ENCODE measurements at regions not wholly inside any gene's neighbourhood (a gene's known extent, or its start where the extent isn't known, plus 50 kb on each side); places are given as distances from the start of the nearest gene placed in this dataset.

DNA sequence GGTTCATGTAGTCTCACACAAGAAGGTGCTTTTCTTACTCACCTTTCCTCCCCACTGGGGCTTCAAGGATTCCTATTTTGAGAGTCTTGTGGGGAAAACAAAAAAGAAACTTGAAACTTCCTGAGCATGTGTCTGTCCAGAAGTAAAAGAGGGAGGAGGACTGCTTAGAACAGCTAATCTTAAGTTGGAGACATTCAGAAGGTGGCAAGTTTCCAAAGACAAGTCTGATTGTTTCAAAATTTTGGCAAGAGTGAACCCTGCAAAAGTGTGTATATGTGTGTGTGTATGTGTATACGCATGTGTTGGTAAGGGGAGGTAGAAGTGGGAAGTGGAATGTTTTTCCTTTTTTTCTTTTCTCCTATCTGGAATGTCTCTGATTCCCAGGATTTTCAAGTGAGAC is 189.0 kb upstream of the FRMPD4 start:
- H3K27ac ChIP-seq = no peak overlapping the region
- DNase-seq (ENCODE audit: low read depth, low spot score) = no peak

GRCh38 chrX:11952176-11952720 is 186.0 kb upstream of the FRMPD4 start:
- DNase-seq (ENCODE audit: low read depth, low spot score) = no peak
- H3K27ac ChIP-seq = no peak overlapping the region

DNA sequence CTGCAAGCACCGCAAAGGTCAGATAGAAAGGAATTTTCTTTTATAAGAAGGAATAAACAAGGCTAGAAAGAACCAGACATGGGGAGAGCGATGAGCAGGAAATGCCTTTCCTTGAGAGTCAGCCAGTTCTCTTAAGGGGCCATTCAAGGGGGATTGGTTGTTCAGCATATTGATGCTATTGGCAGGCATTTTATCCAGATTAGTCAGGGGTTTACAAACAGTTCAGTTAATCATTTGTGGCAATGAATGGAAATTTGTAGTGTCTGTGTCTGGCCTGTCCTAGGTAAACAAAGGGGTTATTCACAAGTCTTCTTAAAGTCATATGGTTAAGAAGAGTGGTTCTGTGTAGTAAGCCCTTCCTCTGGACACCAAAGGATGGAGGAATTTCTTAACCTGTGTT is 184.7 kb upstream of the FRMPD4 start:
- H3K27ac ChIP-seq = peak overlapping the region; percentile 61
- DNase-seq (ENCODE audit: low read depth, low spot score) = peak; percentile 51

DNA sequence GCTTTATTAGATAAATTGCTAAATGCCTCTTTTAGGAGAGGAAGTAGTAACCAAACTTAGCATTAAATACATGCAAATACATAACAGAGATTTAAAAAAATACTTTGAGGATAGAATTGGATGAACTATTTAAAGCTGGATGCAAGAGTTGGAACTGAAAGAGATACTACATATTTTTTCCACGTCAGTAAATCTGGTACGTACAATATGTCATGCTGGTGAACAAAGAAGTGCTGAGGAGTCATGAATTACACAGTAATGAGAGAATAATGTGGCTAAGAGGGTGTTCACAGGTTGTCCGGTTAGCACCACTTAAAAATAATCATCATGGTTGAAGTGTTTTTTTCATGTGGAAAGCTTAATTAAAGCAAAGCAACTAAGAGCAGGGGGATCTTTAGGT is 184.1 kb upstream of the FRMPD4 start:
- DNase-seq (ENCODE audit: low read depth, low spot score) = no peak

GRCh38 chrX:11960031-11960430 is 178.2 kb upstream of the FRMPD4 start:
- no peak for DNase-seq (ENCODE audit: low read depth, low spot score)
- no peak overlapping the region for H3K27ac ChIP-seq

More for the DNA sequence above, 184.1 kb upstream of the FRMPD4 start:
- H3K27ac ChIP-seq = peak overlapping the region; percentile 61

GRCh38 chrX:11965436-11965835 is 172.8 kb upstream of the FRMPD4 start:
- DNase-seq (ENCODE audit: low read depth, low spot score) = no peak
- no peak overlapping the region for H3K27ac ChIP-seq

- DNase-seq (ENCODE audit: low read depth, low spot score) = peak; percentile 54
Observed at GRCh38 chrX:11967986-11968869, 170.0 kb upstream of the FRMPD4 start.

GRCh38 chrX:11968991-11969390 is 169.3 kb upstream of the FRMPD4 start:
- no peak for DNase-seq (ENCODE audit: low read depth, low spot score)
- peak overlapping the region; percentile 74 for H3K27ac ChIP-seq

More at GRCh38 chrX:11967986-11968869, 170.0 kb upstream of the FRMPD4 start:
- H3K27ac ChIP-seq = peak overlapping the region; percentile 74

DNA sequence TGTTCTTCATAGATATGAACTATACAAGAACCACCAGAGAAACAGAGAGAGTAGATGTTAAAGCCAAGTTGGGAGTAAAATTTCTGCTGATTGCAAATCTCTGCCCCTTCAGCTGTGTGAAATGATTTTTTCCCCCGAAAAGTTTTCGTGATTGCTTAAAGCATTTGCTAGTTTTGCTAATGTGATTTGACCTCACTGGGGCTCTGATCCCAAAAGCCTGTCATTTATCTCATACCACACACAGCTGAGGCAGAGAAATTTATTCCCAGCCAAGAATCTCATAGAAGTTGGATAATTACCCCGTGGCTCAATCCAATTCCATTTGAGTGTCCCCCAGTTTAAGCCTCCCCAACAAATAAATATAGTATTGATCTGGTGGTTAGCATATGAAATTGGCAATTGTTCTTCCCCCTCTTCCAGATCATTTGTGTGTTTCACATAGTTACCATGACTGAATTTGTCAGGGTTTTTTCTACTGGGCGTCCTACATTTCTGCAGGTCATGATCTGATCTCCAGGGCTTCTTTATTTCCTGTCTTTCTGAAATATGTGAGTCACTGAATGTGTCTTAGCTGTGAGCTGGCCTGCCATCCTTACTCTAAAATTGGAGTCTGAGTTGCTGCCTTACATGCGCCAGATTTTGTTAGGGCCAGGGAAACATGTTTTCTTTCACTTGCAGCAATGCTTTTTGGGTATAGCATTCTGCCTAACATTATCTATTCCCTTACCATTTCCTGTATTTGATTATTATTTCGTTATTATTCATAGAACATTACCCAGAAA is 167.5 kb upstream of the FRMPD4 start:
- DNase-seq (ENCODE audit: low read depth, low spot score) = no peak

GRCh38 chrX:11976663-11977062 is 161.6 kb upstream of the FRMPD4 start:
- H3K27ac ChIP-seq = no peak overlapping the region
- no peak for DNase-seq (ENCODE audit: low read depth, low spot score)

More for the DNA sequence above, 167.5 kb upstream of the FRMPD4 start:
- no peak overlapping the region for H3K27ac ChIP-seq

DNA sequence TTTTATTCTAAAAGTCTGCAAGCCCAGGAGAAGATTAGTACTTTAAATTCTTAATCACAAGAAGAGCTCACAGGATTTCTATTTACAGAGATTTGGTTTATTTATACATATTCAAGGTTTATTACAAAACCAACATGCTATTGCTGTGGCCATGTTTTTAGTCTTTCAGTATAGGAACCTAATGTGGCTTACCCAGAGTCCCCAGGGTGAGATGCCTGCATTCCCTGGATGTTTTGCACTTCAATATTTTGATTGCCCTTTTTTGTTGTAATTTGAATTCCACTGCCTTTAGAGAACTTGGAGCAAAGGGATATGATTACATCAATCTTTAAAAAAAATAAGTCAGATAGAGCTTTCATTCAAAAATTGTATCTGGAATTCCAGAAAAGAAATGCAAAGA is 146.0 kb upstream of the FRMPD4 start:
- no peak for DNase-seq (ENCODE audit: low read depth, low spot score)
- H3K27ac ChIP-seq = no peak overlapping the region

DNA sequence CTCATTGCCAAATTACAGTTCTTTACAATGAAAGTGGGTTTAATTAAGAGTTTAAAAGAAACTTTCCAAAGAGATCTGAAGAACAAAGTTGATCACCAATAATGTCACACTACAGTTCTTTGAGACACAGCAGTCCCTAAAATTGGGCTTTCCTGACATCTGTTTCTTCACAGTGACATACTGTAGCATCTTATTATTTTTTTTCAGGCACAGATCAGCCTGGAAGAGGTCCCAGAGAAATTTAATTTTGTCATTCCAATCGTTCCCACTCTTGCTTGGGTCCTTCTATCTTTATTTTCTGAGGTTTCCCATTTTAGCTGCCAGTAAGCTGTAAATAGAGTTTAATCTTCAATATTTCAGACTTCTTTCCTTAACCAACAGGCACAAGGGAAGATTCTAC is 143.1 kb upstream of the FRMPD4 start:
- no peak overlapping the region for H3K27ac ChIP-seq
- DNase-seq (ENCODE audit: low read depth, low spot score) = no peak

- no peak for DNase-seq (ENCODE audit: low read depth, low spot score)
- H3K27ac ChIP-seq = no peak overlapping the region
Observed at GRCh38 chrX:11996810-11997209, 141.5 kb upstream of the FRMPD4 start.

GRCh38 chrX:11998944-11999343 is 139.3 kb upstream of the FRMPD4 start:
- DNase-seq (ENCODE audit: low read depth, low spot score) = no peak
- no peak overlapping the region for H3K27ac ChIP-seq

GRCh38 chrX:12002876-12003275 is 135.4 kb upstream of the FRMPD4 start:
- DNase-seq (ENCODE audit: low read depth, low spot score) = no peak

GRCh38 chrX:12007881-12008280 is 130.4 kb upstream of the FRMPD4 start:
- peak overlapping the region; percentile 71 for H3K27ac ChIP-seq
- DNase-seq (ENCODE audit: low read depth, low spot score) = peak; percentile 81

More at GRCh38 chrX:12002876-12003275, 135.4 kb upstream of the FRMPD4 start:
- no peak overlapping the region for H3K27ac ChIP-seq

DNA sequence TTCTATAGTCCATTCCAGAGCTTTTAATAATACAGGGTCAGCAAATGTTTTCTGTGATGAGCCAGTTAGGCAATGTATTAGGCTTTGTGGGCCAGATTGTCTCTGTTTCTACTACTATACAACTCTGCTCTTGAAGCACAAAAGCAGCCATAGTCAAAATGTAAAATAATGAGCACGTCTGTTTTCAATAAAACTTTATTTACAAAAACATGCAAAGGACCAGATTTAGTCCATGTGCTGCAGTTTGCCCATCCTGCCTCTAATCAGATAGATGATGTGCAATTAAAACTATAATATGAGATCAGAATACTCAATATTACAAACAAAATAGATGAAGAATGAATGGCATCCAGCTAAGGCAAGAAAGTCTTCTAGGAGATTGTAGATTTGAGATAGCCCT is 127.8 kb upstream of the FRMPD4 start:
- H3K27ac ChIP-seq = peak overlapping the region; percentile 70
- DNase-seq (ENCODE audit: low read depth, low spot score) = no peak

GRCh38 chrX:12011075-12011474 is 127.2 kb upstream of the FRMPD4 start:
- H3K27ac ChIP-seq = peak overlapping the region; percentile 70
- peak; percentile 64 for DNase-seq (ENCODE audit: low read depth, low spot score)

DNA sequence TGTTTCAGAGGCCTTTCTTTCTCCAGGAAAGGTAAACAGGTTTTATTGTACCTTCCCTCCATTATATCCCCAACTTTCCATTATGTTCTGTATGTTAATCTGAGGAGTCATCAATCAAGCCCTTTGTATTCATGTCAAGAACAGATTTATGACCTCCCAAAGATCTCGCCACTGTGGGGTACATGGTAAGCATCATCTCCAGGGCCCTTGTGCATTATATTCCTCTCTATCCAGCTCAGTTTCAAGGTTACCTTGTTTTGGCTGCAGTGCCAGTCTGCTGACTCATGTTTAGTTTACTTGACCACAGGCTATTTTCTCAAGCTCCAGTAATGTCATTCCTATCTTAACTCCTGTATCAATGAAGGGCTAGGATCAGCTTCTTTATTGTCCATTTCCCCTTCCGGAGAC is 125.1 kb upstream of the FRMPD4 start:
- DNase-seq (ENCODE audit: low read depth, low spot score) = no peak
- peak overlapping the region; percentile 27 for H3K27ac ChIP-seq

GRCh38 chrX:12021698-12022097 is 116.6 kb upstream of the FRMPD4 start:
- DNase-seq (ENCODE audit: low read depth, low spot score) = no peak
- no peak overlapping the region for H3K27ac ChIP-seq

DNA sequence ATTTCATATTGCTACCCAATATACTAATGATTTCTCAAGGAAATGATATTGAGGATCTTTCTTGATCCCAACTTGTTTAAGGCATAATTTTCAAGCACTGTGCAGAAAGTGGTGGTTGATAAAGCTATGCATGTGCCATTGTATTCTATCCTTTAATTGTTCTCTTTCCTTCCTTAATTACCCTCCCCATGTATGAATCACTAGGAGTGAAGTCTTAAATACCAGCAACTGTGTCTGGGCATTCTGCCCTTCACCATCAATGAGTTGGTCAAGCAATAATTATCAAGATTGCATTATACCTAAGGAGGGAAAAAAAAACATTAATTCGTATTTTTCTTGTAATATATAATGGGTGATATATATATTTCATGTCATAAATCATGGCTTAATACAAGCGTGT is 111.8 kb upstream of the FRMPD4 start:
- DNase-seq (ENCODE audit: low read depth, low spot score) = no peak
- peak overlapping the region; percentile 61 for H3K27ac ChIP-seq
